ENCODE measurements at regions not wholly inside any gene's neighbourhood (a gene's known extent, or its start where the extent isn't known, plus 50 kb on each side); places are given as distances from the start of the nearest gene placed in this dataset.

- ChIA-PET POLR2A (no interaction called here), CTCF (no interaction called here)
- DNase-seq (ENCODE audit: extremely low spot score), result no peak
- no peak for TF ChIP-seq CTBP1 (IDR thresholded peaks at IDR 0.05; ENCODE audit: borderline replicate concordance)
- no peak for TF ChIP-seq SP1 (IDR thresholded peaks at IDR 0.05)
- TF ChIP-seq LEF1 (IDR thresholded peaks at IDR 0.05; ENCODE audit: borderline replicate concordance), result no peak
- TF ChIP-seq FOXM1 (IDR thresholded peaks at IDR 0.05; ENCODE audit: borderline replicate concordance), result no peak
- no peak for TF ChIP-seq FOXK2 (IDR thresholded peaks at IDR 0.05)
- TF ChIP-seq NFRKB (IDR thresholded peaks at IDR 0.05), result no peak
- TF ChIP-seq TARDBP (IDR thresholded peaks at IDR 0.05), result no peak
- TF ChIP-seq HDGF (IDR thresholded peaks at IDR 0.05; ENCODE audit: borderline replicate concordance), result no peak
- TF ChIP-seq BHLHE40 (IDR thresholded peaks at IDR 0.05; ENCODE audit: borderline replicate concordance), result no peak
- no peak for TF ChIP-seq FOXA1 (IDR thresholded peaks at IDR 0.05)
- TF ChIP-seq SUZ12 (IDR thresholded peaks at IDR 0.05), result no peak
- no peak for TF ChIP-seq ELF4 (IDR thresholded peaks at IDR 0.05)
- no peak for TF ChIP-seq ZNF384 (IDR thresholded peaks at IDR 0.05)
- TF ChIP-seq L3MBTL2 (conservative IDR thresholded peaks at IDR 0.05), result no peak
These were observed 110.7 kb downstream of the NCOR2 start for GRCh38 chr12:124456652-124457152.

- no peak for DNase-seq (ENCODE audit: extremely low spot score)
- ChIA-PET POLR2A (no interaction called here), CTCF (no interaction called here)
- TF ChIP-seq CTBP1 (IDR thresholded peaks at IDR 0.05; ENCODE audit: borderline replicate concordance) (no peak), NFRKB (IDR thresholded peaks at IDR 0.05) (no peak), TARDBP (IDR thresholded peaks at IDR 0.05) (no peak)
These were observed 111.2 kb downstream of the NCOR2 start for GRCh38 chr12:124456133-124456651.

DNA sequence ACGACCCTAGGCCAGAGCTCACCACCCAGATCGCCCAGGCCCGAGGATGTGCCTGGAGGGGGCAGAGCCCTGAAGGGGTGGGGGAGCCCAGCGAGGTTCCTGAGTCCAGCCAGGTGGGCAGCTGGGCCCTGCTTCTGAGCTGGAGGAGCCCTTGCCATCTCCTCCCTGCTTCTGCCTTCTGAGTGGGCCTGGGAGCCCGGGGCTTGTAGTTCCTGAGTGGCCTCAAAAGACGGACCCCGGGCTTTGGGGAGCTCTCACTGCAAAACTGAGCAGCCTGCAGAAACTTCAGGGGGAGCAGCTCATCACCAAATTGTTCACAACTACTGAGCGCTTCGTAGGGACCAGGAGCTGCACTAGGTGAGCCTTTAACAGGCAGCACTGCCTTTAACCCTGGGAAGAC, 112.1 kb downstream of the NCOR2 start:
- CTCF ChIA-PET, result no interaction called here
- TF ChIP-seq FOXA1 (IDR thresholded peaks at IDR 0.05), result no peak
- TF ChIP-seq CTBP1 (IDR thresholded peaks at IDR 0.05; ENCODE audit: borderline replicate concordance), result no peak
- TF ChIP-seq PKNOX1 (IDR thresholded peaks at IDR 0.05), result no peak
- POLR2A ChIA-PET, result no interaction called here
- no peak for DNase-seq (ENCODE audit: extremely low spot score)

DNA sequence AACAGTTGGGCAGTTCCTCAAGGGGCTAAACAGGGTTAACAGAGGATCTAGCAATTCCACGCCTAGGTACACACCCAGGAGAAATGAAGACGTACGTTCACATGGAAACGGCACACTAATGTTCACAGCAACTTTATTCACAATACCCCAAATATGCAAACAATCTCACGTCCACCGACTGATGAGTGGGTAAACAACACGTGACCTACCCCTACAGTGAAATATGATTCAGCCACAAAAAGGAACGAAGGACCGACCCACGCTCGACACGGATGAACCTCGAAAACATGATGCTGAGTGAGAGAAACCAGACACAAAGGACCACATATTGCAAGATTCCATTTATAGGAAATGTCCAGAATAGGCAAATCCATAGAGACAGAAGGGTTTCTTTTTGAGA, 112.7 kb downstream of the NCOR2 start:
- DNase-seq (ENCODE audit: extremely low spot score), result no peak
- ChIA-PET POLR2A (no interaction called here), CTCF (no interaction called here)
- TF ChIP-seq ARNT (IDR thresholded peaks at IDR 0.05) (no peak), CTBP1 (IDR thresholded peaks at IDR 0.05; ENCODE audit: borderline replicate concordance) (no peak), NFRKB (IDR thresholded peaks at IDR 0.05) (no peak), FOXA1 (IDR thresholded peaks at IDR 0.05) (no peak), SP1 (IDR thresholded peaks at IDR 0.05) (no peak), SUZ12 (IDR thresholded peaks at IDR 0.05) (no peak), TARDBP (IDR thresholded peaks at IDR 0.05) (no peak), FOXK2 (IDR thresholded peaks at IDR 0.05) (no peak), ELF4 (IDR thresholded peaks at IDR 0.05) (no peak)

GRCh38 chr12:124454352-124454725, 113.1 kb downstream of the NCOR2 start:
- POLR2A ChIA-PET, result no interaction called here
- CTCF ChIA-PET, result interaction anchor here (0.6 kb wide), 1 partner anchor 439 kb away, joined by 4 read pairs; no protein-coding TSS in a partner anchor

GRCh38 chr12:124453419-124454351, 113.7 kb downstream of the NCOR2 start:
- TF ChIP-seq ELF4 (IDR thresholded peaks at IDR 0.05), result no peak
- no peak for TF ChIP-seq NFRKB (IDR thresholded peaks at IDR 0.05)
- no peak for TF ChIP-seq ZNF384 (IDR thresholded peaks at IDR 0.05)
- TF ChIP-seq TARDBP (IDR thresholded peaks at IDR 0.05), result no peak
- no peak for TF ChIP-seq FOXK2 (IDR thresholded peaks at IDR 0.05)
- TF ChIP-seq SP1 (IDR thresholded peaks at IDR 0.05), result no peak
- no peak for DNase-seq (ENCODE audit: extremely low spot score)
- ChIA-PET CTCF (interaction anchor here (0.6 kb wide), 1 partner anchor 438 kb away, joined by 4 read pairs; no protein-coding TSS in a partner anchor), POLR2A (no interaction called here)

More at GRCh38 chr12:124454352-124454725, 113.1 kb downstream of the NCOR2 start:
- DNase-seq (ENCODE audit: extremely low spot score), result no peak
- TF ChIP-seq ELF4 (IDR thresholded peaks at IDR 0.05) (no peak), FOXA1 (IDR thresholded peaks at IDR 0.05) (no peak), FOXK2 (IDR thresholded peaks at IDR 0.05) (no peak), ARNT (IDR thresholded peaks at IDR 0.05) (no peak), FOXM1 (IDR thresholded peaks at IDR 0.05; ENCODE audit: borderline replicate concordance) (no peak), PKNOX1 (IDR thresholded peaks at IDR 0.05) (no peak), TARDBP (IDR thresholded peaks at IDR 0.05) (no peak), LEF1 (IDR thresholded peaks at IDR 0.05; ENCODE audit: borderline replicate concordance) (no peak), BHLHE40 (IDR thresholded peaks at IDR 0.05; ENCODE audit: borderline replicate concordance) (no peak), HDGF (IDR thresholded peaks at IDR 0.05; ENCODE audit: borderline replicate concordance) (no peak), ZNF384 (IDR thresholded peaks at IDR 0.05) (no peak), SUZ12 (IDR thresholded peaks at IDR 0.05) (no peak), L3MBTL2 (conservative IDR thresholded peaks at IDR 0.05) (no peak), SP1 (IDR thresholded peaks at IDR 0.05) (no peak), NFRKB (IDR thresholded peaks at IDR 0.05) (no peak), CTBP1 (IDR thresholded peaks at IDR 0.05; ENCODE audit: borderline replicate concordance) (no peak)
